Endothelial cell (in vitro differentiated cells): ENCODE measurements at regions not wholly inside any gene's neighbourhood (a gene's known extent, or its start where the extent isn't known, plus 50 kb on each side); places are given as distances from the start of the nearest gene placed in this dataset.
"Not testable (repeated sequence)": the region's sequence is repeated elsewhere in the genome, so short reads cannot be mapped to it uniquely, and the experiment has no call there.

Experiments
- DNase-seq: peaks from one replicate; pipeline ENCODE4 v3.0.0; 2021; ENCODE audit warnings: low spot score
- H3K27ac Mint-ChIP-seq: one replicate; pipeline ENCODE4 v1.8.0; 2021; ENCODE audit warnings: mixed read lengths, inconsistent platforms; ENCODE audit not compliant: unreplicated experiment
- H3K27me3 Mint-ChIP-seq: one replicate; pipeline ENCODE4 v1.8.0; 2021; ENCODE audit warnings: mild to moderate bottlenecking, moderate library complexity, mixed read lengths, inconsistent platforms; ENCODE audit not compliant: unreplicated experiment
- H3K36me3 Mint-ChIP-seq: one replicate; pipeline ENCODE4 v1.8.0; 2021; ENCODE audit warnings: mild to moderate bottlenecking, low read depth, mixed read lengths, inconsistent platforms; ENCODE audit not compliant: unreplicated experiment
- H3K4me1 Mint-ChIP-seq: one replicate; pipeline ENCODE4 v1.8.0; 2021; ENCODE audit warnings: mild to moderate bottlenecking, mixed read lengths, inconsistent platforms; ENCODE audit not compliant: unreplicated experiment
- H3K4me3 Mint-ChIP-seq: one replicate; pipeline ENCODE4 v1.8.0; 2021; ENCODE audit warnings: mild to moderate bottlenecking, mixed read lengths, inconsistent platforms; ENCODE audit not compliant: unreplicated experiment
- H3K9me3 Mint-ChIP-seq: one replicate; pipeline ENCODE4 v1.8.0; 2021; ENCODE audit warnings: mixed read lengths, inconsistent platforms; ENCODE audit not compliant: unreplicated experiment
- CTCF ChIP-seq: fragments of 200-600 bp; sonication (generic); IDR thresholded peaks from one replicate; pipeline ENCODE4 v1.5.0; 2021; ENCODE audit warnings: antibody characterized with exemption; ENCODE audit not compliant: unreplicated experiment

GRCh38 chr14:84312551-84312950 lies 1217.4 kb upstream of the FLRT2 start:
- no peaks in the 10 kb centered on the region for H3K36me3 Mint-ChIP-seq
- no peak overlapping the region for H3K27ac Mint-ChIP-seq
- H3K9me3 Mint-ChIP-seq, result no peaks in the 10 kb centered on the region
- H3K27me3 Mint-ChIP-seq, result peaks cover 4% of the 10 kb centered on the region
- H3K4me1 Mint-ChIP-seq, result peaks cover 3% of the 10 kb centered on the region
- no peak for DNase-seq
- TF ChIP-seq CTCF, result no peak
- H3K4me3 Mint-ChIP-seq, result no peak overlapping the region

- Mint-ChIP-seq H3K27me3 (peaks cover 1% of the 10 kb centered on the region), H3K4me1 (peaks cover 7% of the 10 kb centered on the region), H3K27ac (no peak overlapping the region), H3K4me3 (no peak overlapping the region), H3K36me3 (no peaks in the 10 kb centered on the region), H3K9me3 (no peaks in the 10 kb centered on the region)
- TF ChIP-seq CTCF, result no peak
- no peak for DNase-seq
Observed at GRCh38 chr14:84323450-84323849, 1206.5 kb upstream of the FLRT2 start.

- Mint-ChIP-seq H3K27me3 (peaks cover 1% of the 10 kb centered on the region), H3K27ac (no peak overlapping the region), H3K4me1 (peaks cover 7% of the 10 kb centered on the region), H3K4me3 (no peak overlapping the region), H3K9me3 (no peaks in the 10 kb centered on the region), H3K36me3 (no peaks in the 10 kb centered on the region)
- TF ChIP-seq CTCF, result no peak
- no peak for DNase-seq
Observed at GRCh38 chr14:84323978-84324377, 1206.0 kb upstream of the FLRT2 start.

GRCh38 chr14:84336433-84336832 lies 1193.5 kb upstream of the FLRT2 start:
- Mint-ChIP-seq H3K9me3 (no peaks in the 10 kb centered on the region), H3K4me3 (no peak overlapping the region), H3K4me1 (no peaks in the 10 kb centered on the region), H3K27ac (no peak overlapping the region), H3K27me3 (no peaks in the 10 kb centered on the region), H3K36me3 (no peaks in the 10 kb centered on the region)
- TF ChIP-seq CTCF, result no peak
- DNase-seq, result no peak

GRCh38 chr14:84340938-84341337 lies 1189.0 kb upstream of the FLRT2 start:
- DNase-seq, result no peak
- no peaks in the 10 kb centered on the region for H3K9me3 Mint-ChIP-seq
- H3K27ac Mint-ChIP-seq, result no peak overlapping the region
- no peaks in the 10 kb centered on the region for H3K36me3 Mint-ChIP-seq
- H3K4me1 Mint-ChIP-seq, result peaks cover 3% of the 10 kb centered on the region
- H3K4me3 Mint-ChIP-seq, result no peak overlapping the region
- TF ChIP-seq CTCF, result no peak
- no peaks in the 10 kb centered on the region for H3K27me3 Mint-ChIP-seq

- H3K27me3 Mint-ChIP-seq, H3K27ac Mint-ChIP-seq, H3K4me3 Mint-ChIP-seq, DNase-seq, H3K4me1 Mint-ChIP-seq, H3K36me3 Mint-ChIP-seq, H3K9me3 Mint-ChIP-seq: not testable (repeated sequence)
Observed at GRCh38 chr14:84341867-84342266, 1188.1 kb upstream of the FLRT2 start.
